Iris pigment epithelial cell (primary cell): ENCODE measurements at regions not wholly inside any gene's neighbourhood (a gene's known extent, or its start where the extent isn't known, plus 50 kb on each side); places are given as distances from the start of the nearest gene placed in this dataset.
A peak's percentile ranks its signal among the peaks of the same experiment; 100 is the strongest.

Source experiments
- DNase-seq: peaks from one replicate; pipeline ENCODE4 v3.0.0-alpha.2; 2011; ENCODE audit warnings: low read depth

GRCh38 chr19:46944918-46945628, 74.6 kb upstream of the NPAS1 start:
- peak; percentile 62 for DNase-seq

- no peak for DNase-seq
Observed at GRCh38 chr19:46945694-46946489, 73.7 kb upstream of the NPAS1 start.

GRCh38 chr19:46946611-46947238, 72.9 kb upstream of the NPAS1 start:
- DNase-seq, result no peak

GRCh38 chr19:46947866-46948265, 71.8 kb upstream of the NPAS1 start:
- DNase-seq, result no peak

GRCh38 chr19:46950526-46951170, 69.0 kb upstream of the NPAS1 start:
- DNase-seq, result no peak

GRCh38 chr19:46951171-46951986, 68.3 kb upstream of the NPAS1 start:
- DNase-seq, result no peak

- no peak for DNase-seq
Observed at GRCh38 chr19:46952874-46953273, 66.8 kb upstream of the NPAS1 start.

GRCh38 chr19:46953955-46954501, 65.6 kb upstream of the NPAS1 start:
- DNase-seq, result no peak

- no peak for DNase-seq
Observed at GRCh38 chr19:46954502-46954992, 65.1 kb upstream of the NPAS1 start.

GRCh38 chr19:46954993-46955812, 64.4 kb upstream of the NPAS1 start:
- peak; percentile 79 for DNase-seq

- no peak for DNase-seq
Observed at GRCh38 chr19:46955813-46956371, 63.7 kb upstream of the NPAS1 start.

- peak; percentile 70 for DNase-seq
Observed at GRCh38 chr19:46958532-46958931, 61.1 kb upstream of the NPAS1 start.

- DNase-seq, result no peak
Observed at GRCh38 chr19:46959894-46960556, 59.6 kb upstream of the NPAS1 start.

GRCh38 chr19:46962030-46962570, 57.5 kb upstream of the NPAS1 start:
- no peak for DNase-seq

- peak; percentile 89 for DNase-seq
Observed at GRCh38 chr19:46963093-46963734, 56.4 kb upstream of the NPAS1 start.

- DNase-seq, result no peak
Observed at GRCh38 chr19:46967578-46968032, 52.0 kb upstream of the NPAS1 start.
